Transverse colon (tissue), 4 donors: ENCODE measurements at regions not wholly inside any gene's neighbourhood (a gene's known extent, or its start where the extent isn't known, plus 50 kb on each side); places are given as distances from the start of the nearest gene placed in this dataset.

Source experiments
- DNase-seq: peaks from one replicate; pipeline ENCODE4 v3.0.0-alpha.2; 2019
- H3K27ac ChIP-seq, 4 donors: fragments of 200-600 bp; sonication (generic); 2 replicates each; pipeline ENCODE4 v1.5.1; 2016 to 2018; ENCODE audit warnings: inconsistent platforms in 4 of 4
- H3K27me3 ChIP-seq: fragments of 200-600 bp; sonication (generic); 2 replicates; pipeline ENCODE4 v1.5.1; 2017; ENCODE audit warnings: inconsistent platforms
- H3K36me3 ChIP-seq, 4 donors: fragments of 200-600 bp; sonication (generic); 2 replicates each; pipeline ENCODE4 v1.5.1; 2017 to 2019; ENCODE audit warnings: inconsistent platforms in 4 of 4
- H3K4me1 ChIP-seq, 4 donors: fragments of 200-600 bp; sonication (generic); 2 replicates each; pipeline ENCODE4 v1.5.1; 2017 to 2020; ENCODE audit warnings: inconsistent platforms in 4 of 4
- H3K4me3 ChIP-seq, 4 donors: fragments of 200-600 bp; sonication (generic); 1 replicate in 1 of 4; 2 replicates in 3 of 4; pipeline versions ENCODE4 v1.5.1 to v1.6.1; 2017 to 2019; ENCODE audit warnings: inconsistent platforms in 4 of 4
- H3K9me3 ChIP-seq, 2 donors: fragments of 200-600 bp; sonication (generic); 2 replicates each; pipeline ENCODE4 v1.5.1; 2017 to 2019; ENCODE audit warnings: inconsistent platforms in 2 of 2
- EP300 ChIP-seq: sonication (generic); formaldehyde crosslinking; IDR thresholded peaks from one replicate; pipeline ENCODE4 v1.6.1; 2017; ENCODE audit warnings: antibody characterized with exemption, low read depth
- POLR2A ChIP-seq: fragments of 450-650 bp; IDR thresholded peaks from one replicate; pipeline ENCODE4 v1.6.1; 2016; ENCODE audit warnings: antibody characterized with exemption, mild to moderate bottlenecking, moderate library complexity
- POLR2AphosphoS5 ChIP-seq, 3 donors: sonication (generic); formaldehyde crosslinking; IDR thresholded peaks; one replicate each; pipeline ENCODE4 v1.6.1; 2016; ENCODE audit warnings: antibody characterized with exemption in 3 of 3
- WGBS, 2 donors: methylation state at CpG; one replicate each; pipeline ENCODE4 v1.1.5; 2018; ENCODE audit warnings: low coverage in 1 of 2; 5-methylcytosine and 5-hydroxymethylcytosine counted together
- in situ Hi-C, 4 donors: fragments of 200-750 bp; cut with MboI; loops; one replicate each; pipeline versions ENCODE4 v1.15.0 to v1.15.1; 2017; ENCODE audit warnings: low sequenced_read_pairs in 3 of 4, low pct_ligation_motif_present in 1 of 4, low pct_unique_long_range_greater_than_20kb in 1 of 4
- intact Hi-C: fragments of 100-400 bp; cut with DNase I; formaldehyde crosslinking; loops from one replicate; pipeline ENCODE4 v1.15.1; 2023; ENCODE audit warnings: low total_unique reads
- TF ChIP-seq, protein P1 (sequence below), 5 experiments: fragments of 200-600 bp in 3 of 5; fragments of 450-650 bp in 2 of 5; sonication (generic) in 3 of 5; IDR thresholded peaks; 1 replicate in 2 of 5; 2 replicates in 3 of 5; pipeline ENCODE4 v1.5.1; 2016 to 2017; ENCODE audit warnings: antibody characterized with exemption in 5 of 5, inconsistent platforms in 3 of 5, mild to moderate bottlenecking in 2 of 5, moderate library complexity in 1 of 5

GRCh38 chr20:57998981-57999464 lies 229.4 kb downstream of the ANKRD60 start:
- Histone ChIP-seq H3K27ac (peak overlapping the region; percentile 71 to 88 (median 79)), H3K9me3 (no peaks in the 10 kb centered on the region), H3K4me1 (peaks cover 8 to 45% (median 39%) of the 10 kb centered on the region in 4 donors), H3K27me3 (no peaks in the 10 kb centered on the region), H3K4me3 (peak overlapping the region in 1 of 4 donors; percentile 18), H3K36me3 (no peaks in the 10 kb centered on the region)
- intact Hi-C loops (no loop called here), in situ Hi-C loops (no loop called here)
- no peak for TF ChIP-seq EP300
- TF ChIP-seq POLR2A, result no peak
- no peak for TF ChIP-seq POLR2AphosphoS5 (IDR thresholded peaks at IDR 0.05)
- no peak for DNase-seq
- WGBS, 2 donors, result 41% methylated on average over 9 of the region's 9 CpGs; no CpG with 5 or more reads in 1 of the 2 donors

- Histone ChIP-seq H3K4me1 (peaks cover 8 to 50% (median 44%) of the 10 kb centered on the region in 4 donors), H3K9me3 (no peaks in the 10 kb centered on the region), H3K27ac (peak overlapping the region; percentile 71 to 88 (median 79)), H3K4me3 (no peak overlapping the region), H3K36me3 (no peaks in the 10 kb centered on the region), H3K27me3 (no peaks in the 10 kb centered on the region)
- in situ Hi-C loops, result no loop called here
- 88 to 90% methylated on average over 4 to 6 of the region's 6 CpGs for WGBS, 2 donors
- TF ChIP-seq EP300, result no peak
- TF ChIP-seq, protein P1, sequence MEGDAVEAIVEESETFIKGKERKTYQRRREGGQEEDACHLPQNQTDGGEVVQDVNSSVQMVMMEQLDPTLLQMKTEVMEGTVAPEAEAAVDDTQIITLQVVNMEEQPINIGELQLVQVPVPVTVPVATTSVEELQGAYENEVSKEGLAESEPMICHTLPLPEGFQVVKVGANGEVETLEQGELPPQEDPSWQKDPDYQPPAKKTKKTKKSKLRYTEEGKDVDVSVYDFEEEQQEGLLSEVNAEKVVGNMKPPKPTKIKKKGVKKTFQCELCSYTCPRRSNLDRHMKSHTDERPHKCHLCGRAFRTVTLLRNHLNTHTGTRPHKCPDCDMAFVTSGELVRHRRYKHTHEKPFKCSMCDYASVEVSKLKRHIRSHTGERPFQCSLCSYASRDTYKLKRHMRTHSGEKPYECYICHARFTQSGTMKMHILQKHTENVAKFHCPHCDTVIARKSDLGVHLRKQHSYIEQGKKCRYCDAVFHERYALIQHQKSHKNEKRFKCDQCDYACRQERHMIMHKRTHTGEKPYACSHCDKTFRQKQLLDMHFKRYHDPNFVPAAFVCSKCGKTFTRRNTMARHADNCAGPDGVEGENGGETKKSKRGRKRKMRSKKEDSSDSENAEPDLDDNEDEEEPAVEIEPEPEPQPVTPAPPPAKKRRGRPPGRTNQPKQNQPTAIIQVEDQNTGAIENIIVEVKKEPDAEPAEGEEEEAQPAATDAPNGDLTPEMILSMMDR (IDR thresholded peaks at IDR 0.05), result no peak
- no peak for TF ChIP-seq POLR2A
- no peak for TF ChIP-seq POLR2AphosphoS5 (IDR thresholded peaks at IDR 0.05)
- no peak for DNase-seq
- intact Hi-C loops, result no loop called here
Measured at GRCh38 chr20:57998276-57998675, 230.2 kb downstream of the ANKRD60 start.

GRCh38 chr20:57996936-57997890 lies 231.2 kb downstream of the ANKRD60 start:
- Histone ChIP-seq H3K27ac (peak overlapping the region; percentile 46 to 75 (median 66)), H3K9me3 (no peaks in the 10 kb centered on the region), H3K27me3 (no peaks in the 10 kb centered on the region), H3K4me3 (no peak overlapping the region), H3K4me1 (peaks cover 8 to 56% (median 50%) of the 10 kb centered on the region in 4 donors), H3K36me3 (no peaks in the 10 kb centered on the region)
- DNase-seq, result no peak
- intact Hi-C loops, result no loop called here
- WGBS, 2 donors, result 42% methylated on average over 2 of the region's 2 CpGs; no CpG with 5 or more reads in 1 of the 2 donors
- in situ Hi-C loops, result no loop called here
- TF ChIP-seq, protein P1 (IDR thresholded peaks at IDR 0.05), result no peak
- TF ChIP-seq POLR2A (no peak), EP300 (no peak), POLR2AphosphoS5 (IDR thresholded peaks at IDR 0.05) (no peak)

- WGBS, 2 donors, result 50% methylated on average over 3 of the region's 3 CpGs; no CpG with 5 or more reads in 1 of the 2 donors
- Histone ChIP-seq H3K27ac (peak overlapping the region; percentile 58 to 75 (median 67)), H3K4me3 (no peak overlapping the region), H3K4me1 (peaks cover 8 to 59% (median 53%) of the 10 kb centered on the region in 4 donors), H3K27me3 (no peaks in the 10 kb centered on the region), H3K9me3 (no peaks in the 10 kb centered on the region), H3K36me3 (no peaks in the 10 kb centered on the region)
- TF ChIP-seq POLR2AphosphoS5 (IDR thresholded peaks at IDR 0.05) (peak in 1 of 3 donors; percentile 25), POLR2A (no peak)
- in situ Hi-C loops (no loop called here), intact Hi-C loops (no loop called here)
- DNase-seq, result no peak
Measured at GRCh38 chr20:57996465-57996864, 232.0 kb downstream of the ANKRD60 start.

GRCh38 chr20:57995381-57995977 lies 233.0 kb downstream of the ANKRD60 start:
- Histone ChIP-seq H3K27me3 (no peaks in the 10 kb centered on the region), H3K4me3 (no peak overlapping the region), H3K27ac (peak overlapping the region; percentile 55 to 71 (median 60)), H3K36me3 (no peaks in the 10 kb centered on the region), H3K9me3 (no peaks in the 10 kb centered on the region), H3K4me1 (peaks cover 8 to 65% (median 60%) of the 10 kb centered on the region in 4 donors)
- no peak for DNase-seq
- TF ChIP-seq, protein P1 (IDR thresholded peaks at IDR 0.05), result no peak
- TF ChIP-seq EP300, result no peak
- no peak for TF ChIP-seq POLR2A
- no peak for TF ChIP-seq POLR2AphosphoS5 (IDR thresholded peaks at IDR 0.05)
- intact Hi-C loops, result no loop called here
- in situ Hi-C loops, result no loop called here
- WGBS, 2 donors, result 85% methylated on average over 8 of the region's 8 CpGs; no CpG with 5 or more reads in 1 of the 2 donors
